Gastroesophageal sphincter (tissue), 4 donors: ENCODE measurements at regions not wholly inside any gene's neighbourhood (a gene's known extent, or its start where the extent isn't known, plus 50 kb on each side); places are given as distances from the start of the nearest gene placed in this dataset.
"Not testable (repeated sequence)": the region's sequence is repeated elsewhere in the genome, so short reads cannot be mapped to it uniquely, and the experiment has no call there.

Source experiments
- ATAC-seq: fragments of 150-250 bp; one replicate; pipeline ENCODE4 v1.9.1; 2016; ENCODE audit warnings: mild to moderate bottlenecking, moderate library complexity
- H3K27ac ChIP-seq, 4 donors: fragments of 200-600 bp; sonication (generic) in 3 of 4; 1 replicate in 3 of 4; 2 replicates in 1 of 4; pipeline ENCODE4 v1.5.1; 2016 to 2019
- H3K27me3 ChIP-seq: fragments of 200-600 bp; sonication (generic); one replicate; pipeline ENCODE4 v1.5.1; 2019
- H3K36me3 ChIP-seq, 2 donors: fragments of 200-600 bp; sonication (generic); one replicate each; pipeline ENCODE4 v1.5.1; 2019; ENCODE audit warnings: control low read depth in 1 of 2
- H3K4me1 ChIP-seq, 3 donors: fragments of 200-600 bp; sonication (generic); 1 replicate in 2 of 3; 2 replicates in 1 of 3; pipeline ENCODE4 v1.5.1; 2016 to 2019; ENCODE audit warnings: control low read depth in 2 of 3
- H3K4me3 ChIP-seq, 2 donors: fragments of 200-600 bp; sonication (generic); one replicate each; pipeline ENCODE4 v1.5.1; 2019; ENCODE audit warnings: mild to moderate bottlenecking in 1 of 2, moderate library complexity in 1 of 2
- H3K9me3 ChIP-seq, 3 donors: fragments of 200-600 bp; sonication (generic); one replicate each; pipeline ENCODE4 v1.5.1; 2017 to 2019; ENCODE audit warnings: control low read depth in 2 of 3
- EP300 ChIP-seq: sonication (generic); formaldehyde crosslinking; IDR thresholded peaks from one replicate; pipeline ENCODE4 v1.6.1; 2017; ENCODE audit warnings: antibody characterized with exemption, mild to moderate bottlenecking
- POLR2A ChIP-seq, 2 donors: fragments of 450-650 bp; IDR thresholded peaks; one replicate each; pipeline ENCODE4 v1.6.1; 2017; ENCODE audit warnings: antibody characterized with exemption in 2 of 2, mild to moderate bottlenecking in 2 of 2, moderate library complexity in 1 of 2
- POLR2AphosphoS5 ChIP-seq: sonication (generic); formaldehyde crosslinking; IDR thresholded peaks from one replicate; pipeline ENCODE4 v1.6.1; 2017; ENCODE audit warnings: antibody characterized with exemption
- WGBS, 2 donors: methylation state at CpG; one replicate each; pipeline ENCODE4 v1.1.5; 2018; ENCODE audit warnings: low coverage in 1 of 2; 5-methylcytosine and 5-hydroxymethylcytosine counted together
- TF ChIP-seq, protein P1 (sequence below), 4 experiments: fragments of 200-600 bp in 2 of 4; fragments of 450-650 bp in 2 of 4; sonication (generic) in 1 of 4; IDR thresholded peaks; one replicate each; pipeline ENCODE4 v1.5.1; 2017 to 2019; ENCODE audit warnings: antibody characterized with exemption in 4 of 4, mild to moderate bottlenecking in 2 of 4, moderate library complexity in 2 of 4

- no peaks in the 10 kb centered on the region for H3K36me3 ChIP-seq
- WGBS, 2 donors = 68 to 70% methylated on average over 4 to 9 of the region's 22 CpGs
- ATAC-seq = no peak
- no peaks in the 10 kb centered on the region for H3K9me3 ChIP-seq
- no peaks in the 10 kb centered on the region for H3K4me1 ChIP-seq
- no peak overlapping the region for H3K4me3 ChIP-seq
- H3K27ac ChIP-seq = no peak overlapping the region
- H3K27me3 ChIP-seq = peaks cover 45% of the 10 kb centered on the region
- TF ChIP-seq POLR2A (IDR thresholded peaks at IDR 0.05) = no peak
- TF ChIP-seq EP300 = no peak
These were observed 80.2 kb downstream of the RPS6KA4 start for GRCh38 chr11:64438986-64439771.

DNA sequence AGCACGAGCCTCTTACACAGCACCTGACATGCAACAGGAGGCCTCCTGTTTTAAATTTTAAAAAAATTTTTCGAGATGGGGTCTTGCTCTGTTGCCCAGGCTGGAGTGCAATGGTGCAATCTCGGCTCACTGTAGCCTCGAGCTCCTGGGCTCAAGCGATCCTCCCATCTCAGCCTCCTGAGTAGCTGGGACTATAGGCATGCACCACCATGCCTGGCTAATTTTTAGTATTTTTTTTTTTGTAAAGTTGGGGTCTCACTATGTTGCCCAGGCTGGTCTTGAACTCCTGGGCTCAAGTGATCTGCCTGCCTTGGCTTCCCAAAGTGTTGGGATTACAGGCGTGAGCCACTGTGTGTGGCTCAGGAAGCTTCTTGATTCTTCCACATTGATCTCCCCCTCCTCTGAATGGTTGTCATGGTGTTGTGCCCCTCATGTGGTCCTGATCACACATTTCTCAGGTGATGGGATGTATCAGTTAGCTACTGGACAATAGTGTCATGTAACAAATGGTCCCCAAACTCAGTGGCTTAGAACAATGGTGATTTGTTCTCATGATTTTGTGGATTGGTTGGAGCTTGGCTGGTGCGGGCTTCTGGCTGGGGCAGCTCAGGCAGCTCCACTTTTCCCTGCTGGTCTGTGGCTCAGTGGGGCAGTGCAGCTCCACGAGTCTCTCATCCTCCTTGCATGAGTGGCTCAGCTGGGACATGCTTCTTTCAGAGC lies 81.0 kb downstream of the RPS6KA4 start:
- H3K27me3 ChIP-seq = peaks cover 44% of the 10 kb centered on the region
- not testable (repeated sequence) for H3K27ac ChIP-seq, ATAC-seq, H3K4me1 ChIP-seq, H3K36me3 ChIP-seq, H3K4me3 ChIP-seq, H3K9me3 ChIP-seq
- WGBS, 2 donors = 75 to 95% methylated on average over 5 to 7 of the region's 8 CpGs

DNA sequence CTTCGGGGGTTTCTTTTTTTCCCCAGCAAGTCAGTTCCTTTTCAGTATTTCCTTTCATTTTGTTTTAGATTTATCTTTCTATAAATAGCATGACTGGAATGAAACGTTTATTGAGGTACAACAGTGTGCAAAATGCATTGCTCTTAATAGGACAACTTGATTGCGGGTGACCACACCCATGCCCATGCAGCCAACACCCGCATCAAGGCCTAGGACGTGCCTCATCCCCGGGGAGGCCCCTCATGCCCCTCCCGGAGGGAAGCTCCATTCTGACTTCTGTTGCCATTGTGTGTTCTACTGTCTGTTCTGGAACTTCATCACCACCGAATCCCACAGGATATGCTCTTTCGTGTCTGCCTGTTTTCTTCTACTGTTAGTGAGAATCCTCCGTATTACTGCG lies 82.2 kb downstream of the RPS6KA4 start:
- TF ChIP-seq, protein P1, sequence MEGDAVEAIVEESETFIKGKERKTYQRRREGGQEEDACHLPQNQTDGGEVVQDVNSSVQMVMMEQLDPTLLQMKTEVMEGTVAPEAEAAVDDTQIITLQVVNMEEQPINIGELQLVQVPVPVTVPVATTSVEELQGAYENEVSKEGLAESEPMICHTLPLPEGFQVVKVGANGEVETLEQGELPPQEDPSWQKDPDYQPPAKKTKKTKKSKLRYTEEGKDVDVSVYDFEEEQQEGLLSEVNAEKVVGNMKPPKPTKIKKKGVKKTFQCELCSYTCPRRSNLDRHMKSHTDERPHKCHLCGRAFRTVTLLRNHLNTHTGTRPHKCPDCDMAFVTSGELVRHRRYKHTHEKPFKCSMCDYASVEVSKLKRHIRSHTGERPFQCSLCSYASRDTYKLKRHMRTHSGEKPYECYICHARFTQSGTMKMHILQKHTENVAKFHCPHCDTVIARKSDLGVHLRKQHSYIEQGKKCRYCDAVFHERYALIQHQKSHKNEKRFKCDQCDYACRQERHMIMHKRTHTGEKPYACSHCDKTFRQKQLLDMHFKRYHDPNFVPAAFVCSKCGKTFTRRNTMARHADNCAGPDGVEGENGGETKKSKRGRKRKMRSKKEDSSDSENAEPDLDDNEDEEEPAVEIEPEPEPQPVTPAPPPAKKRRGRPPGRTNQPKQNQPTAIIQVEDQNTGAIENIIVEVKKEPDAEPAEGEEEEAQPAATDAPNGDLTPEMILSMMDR (IDR thresholded peaks at IDR 0.05) = no peak
- TF ChIP-seq POLR2A (IDR thresholded peaks at IDR 0.05) (no peak), POLR2AphosphoS5 (no peak), EP300 (no peak)
- WGBS, 2 donors = 48 to 61% methylated on average over 5 to 11 of the region's 11 CpGs
- H3K4me1 ChIP-seq = no peaks in the 10 kb centered on the region
- H3K4me3 ChIP-seq = no peak overlapping the region
- no peak overlapping the region for H3K27ac ChIP-seq
- no peaks in the 10 kb centered on the region for H3K36me3 ChIP-seq
- ATAC-seq = no peak
- peaks cover 40% of the 10 kb centered on the region for H3K27me3 ChIP-seq
- H3K9me3 ChIP-seq = no peaks in the 10 kb centered on the region

DNA sequence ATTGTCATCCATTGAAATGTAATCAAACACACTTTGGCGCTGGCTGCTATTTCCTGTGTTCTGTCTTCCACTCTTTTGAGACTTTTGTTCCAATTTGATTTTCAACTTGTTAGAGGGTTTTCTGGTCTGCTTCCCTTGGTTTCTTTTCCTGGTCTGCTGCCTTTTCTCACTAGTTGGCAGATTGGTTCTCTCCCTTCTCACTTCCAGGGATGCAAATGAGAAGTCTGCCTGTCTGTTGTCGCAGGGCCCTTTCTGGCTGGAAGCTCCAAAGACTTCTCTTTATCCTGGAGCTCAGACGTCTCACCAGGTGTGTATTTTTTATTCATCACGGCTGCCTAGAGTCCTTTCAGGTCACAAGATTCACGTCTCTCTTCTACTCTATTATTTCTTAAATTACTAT lies 84.0 kb downstream of the RPS6KA4 start:
- Histone ChIP-seq H3K4me1 (peaks cover 0 to 4% (median 0%) of the 10 kb centered on the region in 3 donors), H3K36me3 (no peaks in the 10 kb centered on the region), H3K4me3 (no peak overlapping the region), H3K9me3 (no peaks in the 10 kb centered on the region), H3K27ac (no peak overlapping the region), H3K27me3 (peaks cover 35% of the 10 kb centered on the region)
- ATAC-seq = no peak
- no peak for TF ChIP-seq EP300
- no peak for TF ChIP-seq POLR2AphosphoS5
- no peak for TF ChIP-seq POLR2A (IDR thresholded peaks at IDR 0.05)
- TF ChIP-seq, protein P1 (IDR thresholded peaks at IDR 0.05) = no peak
- 70 to 74% methylated on average over 2 to 5 of the region's 5 CpGs for WGBS, 2 donors

DNA sequence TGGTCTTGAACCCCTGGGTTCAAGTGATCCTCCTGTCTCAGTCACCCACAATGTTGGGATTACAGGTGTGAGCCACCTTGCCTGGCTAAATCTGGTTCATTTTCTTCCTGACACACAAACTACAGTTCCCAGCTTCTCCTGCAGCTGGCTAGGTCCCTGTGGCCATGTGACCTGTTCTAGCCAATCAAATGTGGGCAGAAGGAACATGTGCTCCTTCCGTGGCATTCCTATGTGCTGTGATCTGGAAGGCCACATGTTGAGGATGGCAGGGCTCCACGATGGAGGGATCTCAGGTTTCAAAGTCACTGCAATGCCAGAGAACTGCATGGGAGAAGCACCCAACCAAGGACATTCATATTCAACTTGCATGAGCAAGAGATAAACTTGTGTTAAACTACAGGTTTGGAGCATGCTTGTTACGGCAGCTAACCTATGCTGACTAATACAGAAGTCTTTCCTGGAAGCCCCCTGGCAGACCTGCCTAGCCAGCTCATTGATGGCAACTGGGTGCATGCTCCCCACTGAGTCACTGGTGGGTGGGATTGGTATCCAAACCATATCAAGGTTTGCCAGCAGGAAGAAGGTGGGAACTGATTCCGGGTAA lies 86.0 kb downstream of the RPS6KA4 start:
- WGBS, 2 donors = 100% methylated on average over 1 of the region's 4 CpGs; no CpG with 5 or more reads in 1 of the 2 donors
- TF ChIP-seq EP300 (no peak), POLR2AphosphoS5 (no peak), POLR2A (IDR thresholded peaks at IDR 0.05) (no peak)
- TF ChIP-seq, protein P1 (IDR thresholded peaks at IDR 0.05) = no peak

More for the DNA sequence above, 86.0 kb downstream of the RPS6KA4 start:
- Histone ChIP-seq H3K9me3 (no peaks in the 10 kb centered on the region), H3K4me3 (no peak overlapping the region), H3K27me3 (peaks cover 39% of the 10 kb centered on the region), H3K4me1 (peaks cover 0 to 23% (median 17%) of the 10 kb centered on the region in 3 donors), H3K36me3 (no peaks in the 10 kb centered on the region), H3K27ac (no peak overlapping the region)
- ATAC-seq = no peak
